H9 (cell line): ENCODE measurements at regions not wholly inside any gene's neighbourhood (a gene's known extent, or its start where the extent isn't known, plus 50 kb on each side); places are given as distances from the start of the nearest gene placed in this dataset.

Experiments used
- DNase-seq: peaks from one replicate; pipeline ENCODE4 v3.0.0-alpha.2; 2017
- H2AFZ ChIP-seq: one replicate; pipeline ENCODE4 v1.6.1; 2013; ENCODE audit warnings: mild to moderate bottlenecking, low read length, control low read depth, moderate library complexity
- H2AK5ac ChIP-seq: 2 replicates; pipeline ENCODE4 v1.6.1; 2013; ENCODE audit warnings: low read length, control low read depth, mixed read lengths; ENCODE audit not compliant: insufficient read length
- H2BK120ac ChIP-seq: one replicate; pipeline ENCODE4 v1.6.1; 2013; ENCODE audit warnings: low read depth, mild to moderate bottlenecking, low read length, control low read depth, inconsistent platforms; ENCODE audit not compliant: poor library complexity, severe bottlenecking
- H2BK12ac ChIP-seq: 2 replicates; pipeline ENCODE4 v1.6.1; 2013; ENCODE audit warnings: low read length, control low read depth, mixed read lengths, low read depth; ENCODE audit not compliant: insufficient read length
- H2BK15ac ChIP-seq: 2 replicates; pipeline ENCODE4 v1.6.1; 2013; ENCODE audit warnings: low read depth, low read length, control low read depth
- H2BK20ac ChIP-seq: one replicate; pipeline ENCODE4 v1.6.1; 2013; ENCODE audit warnings: low read depth, mild to moderate bottlenecking, low read length, control low read depth, inconsistent platforms; ENCODE audit not compliant: poor library complexity, severe bottlenecking
- H2BK5ac ChIP-seq: 2 replicates; pipeline ENCODE4 v1.6.1; 2013; ENCODE audit warnings: low read length, control low read depth, mixed read lengths; ENCODE audit not compliant: insufficient read length
- H3K14ac ChIP-seq: 2 replicates; pipeline ENCODE4 v1.6.1; 2013; ENCODE audit warnings: low read length, control low read depth; ENCODE audit not compliant: insufficient read depth
- H3K18ac ChIP-seq: 2 replicates; pipeline ENCODE4 v1.6.1; 2013; ENCODE audit warnings: low read depth, mild to moderate bottlenecking, mixed read lengths, low read length, control low read depth; ENCODE audit not compliant: insufficient read length
- H3K23ac ChIP-seq: 2 replicates; pipeline ENCODE4 v1.6.1; 2013; ENCODE audit warnings: low read length, control low read depth, mixed read lengths, low read depth; ENCODE audit not compliant: insufficient read length
- H3K23me2 ChIP-seq: 2 replicates; pipeline ENCODE4 v1.6.1; 2013; ENCODE audit warnings: low read depth, mild to moderate bottlenecking, mixed read lengths, low read length, control low read depth; ENCODE audit not compliant: insufficient read length, poor library complexity, severe bottlenecking
- H3K27ac ChIP-seq: 2 replicates; pipeline ENCODE4 v1.5.1; 2013; ENCODE audit warnings: low read length, control low read depth, mixed read lengths, low read depth; ENCODE audit not compliant: insufficient read length
- H3K27me3 ChIP-seq: 2 replicates; pipeline ENCODE4 v1.6.1; 2013; ENCODE audit warnings: low read length, control low read depth, inconsistent platforms; ENCODE audit not compliant: insufficient read depth
- H3K4ac ChIP-seq: 2 replicates; pipeline ENCODE4 v1.6.1; 2013; ENCODE audit warnings: low read depth, mild to moderate bottlenecking, control low read depth, inconsistent platforms, low read length, moderate library complexity
- H3K4me1 ChIP-seq: 2 replicates; pipeline ENCODE4 v1.6.1; 2013; ENCODE audit warnings: low read length, control low read depth, inconsistent platforms; ENCODE audit not compliant: insufficient read depth
- H3K4me2 ChIP-seq: 2 replicates; pipeline ENCODE4 v1.6.1; 2013; ENCODE audit warnings: low read length, control low read depth, mixed read lengths; ENCODE audit not compliant: insufficient read length, insufficient read depth
- H3K56ac ChIP-seq: 2 replicates; pipeline ENCODE4 v1.6.1; 2013; ENCODE audit warnings: low read depth, mild to moderate bottlenecking, mixed read lengths, low read length, control low read depth; ENCODE audit not compliant: insufficient read length
- H3K79me1 ChIP-seq: 2 replicates; pipeline ENCODE4 v1.6.1; 2013; ENCODE audit warnings: low read depth, mild to moderate bottlenecking, moderate library complexity, low read length, control low read depth, inconsistent platforms; ENCODE audit not compliant: insufficient read depth, poor library complexity, severe bottlenecking
- H3K79me2 ChIP-seq: 2 replicates; pipeline ENCODE4 v1.6.1; 2013; ENCODE audit warnings: low read length, control low read depth, inconsistent platforms; ENCODE audit not compliant: insufficient read depth
- H3K9ac ChIP-seq: 2 replicates; pipeline ENCODE4 v1.6.1; 2013; ENCODE audit warnings: low read length, control low read depth, mixed read lengths; ENCODE audit not compliant: insufficient read length; ENCODE audit errors: extremely low read depth
- H3K9me3 ChIP-seq: one replicate; pipeline ENCODE4 v1.6.1; 2013; ENCODE audit warnings: low read depth, low read length, inconsistent platforms; ENCODE audit not compliant: control insufficient read depth
- H3T11ph ChIP-seq: one replicate; pipeline ENCODE4 v1.6.1; 2013; ENCODE audit warnings: mild to moderate bottlenecking, low read length, control low read depth, inconsistent platforms
- H4K20me1 ChIP-seq: one replicate; pipeline ENCODE4 v1.6.1; 2013; ENCODE audit not compliant: control insufficient read depth, insufficient read length, insufficient read depth
- H4K5ac ChIP-seq: 2 replicates; pipeline ENCODE4 v1.6.1; 2013; ENCODE audit warnings: low read depth, mild to moderate bottlenecking, mixed read lengths, low read length, control low read depth; ENCODE audit not compliant: insufficient read length
- H4K8ac ChIP-seq: replicated peaks from 2 replicates; pipeline ENCODE4 v1.6.1; 2013; ENCODE audit warnings: low read length, control low read depth, mixed read lengths, low read depth; ENCODE audit not compliant: insufficient read length
- H4K91ac ChIP-seq: 2 replicates; pipeline ENCODE4 v1.6.1; 2013; ENCODE audit warnings: low read depth, mild to moderate bottlenecking, moderate library complexity, mixed read lengths, low read length, control low read depth; ENCODE audit not compliant: insufficient read length
- H3K27ac Mint-ChIP-seq, 3 experiments: 2 replicates in 2 of 3; 3 replicates in 1 of 3; pipeline ENCODE4 v1.8.0; 2020 to 2021; ENCODE audit warnings: mixed read lengths in 3 of 3, mild to moderate bottlenecking in 1 of 3, moderate library complexity in 1 of 3
- H3K27me3 Mint-ChIP-seq: 2 replicates; pipeline ENCODE4 v1.8.0; 2021; ENCODE audit warnings: low read depth, mild to moderate bottlenecking, moderate library complexity, mixed read lengths
- H3K36me3 Mint-ChIP-seq, 3 experiments: 2 replicates in 2 of 3; 3 replicates in 1 of 3; pipeline ENCODE4 v1.8.0; 2020 to 2021; ENCODE audit warnings: low read depth in 3 of 3, mixed read lengths in 3 of 3; ENCODE audit not compliant: insufficient read depth in 1 of 3
- H3K4me1 Mint-ChIP-seq, 2 experiments: 2 replicates each; pipeline ENCODE4 v1.8.0; 2020; ENCODE audit warnings: mixed read lengths in 2 of 2
- H3K4me3 Mint-ChIP-seq, 2 experiments: 2 replicates in 1 of 2; 3 replicates in 1 of 2; pipeline ENCODE4 v1.8.0; 2020 to 2021; ENCODE audit warnings: mild to moderate bottlenecking in 2 of 2, mixed read lengths in 2 of 2, moderate library complexity in 1 of 2
- H3K9me3 Mint-ChIP-seq, 2 experiments: 2 replicates in 1 of 2; 3 replicates in 1 of 2; pipeline ENCODE4 v1.8.0; 2020; ENCODE audit warnings: mild to moderate bottlenecking in 2 of 2, mixed read lengths in 2 of 2, moderate library complexity in 1 of 2
- WGBS: extraction: QIAGEN DNeasy Blood & Tissue Kit; methylation state at CpG from one replicate; pipeline ENCODE4 v1.1.7; 2013; ENCODE audit warnings: missing lambda C conversion rate, low lambda C conversion rate, mixed read lengths; ENCODE audit not compliant: insufficient read length; ENCODE audit errors: extremely low coverage; 5-methylcytosine and 5-hydroxymethylcytosine counted together
- TF ChIP-seq, protein P1 (sequence below): fragments of 200-600 bp; sonication (generic); conservative IDR thresholded peaks from 3 replicates; pipeline ENCODE4 v1.8.0; 2021; ENCODE audit warnings: antibody characterized with exemption, mild to moderate bottlenecking

DNA sequence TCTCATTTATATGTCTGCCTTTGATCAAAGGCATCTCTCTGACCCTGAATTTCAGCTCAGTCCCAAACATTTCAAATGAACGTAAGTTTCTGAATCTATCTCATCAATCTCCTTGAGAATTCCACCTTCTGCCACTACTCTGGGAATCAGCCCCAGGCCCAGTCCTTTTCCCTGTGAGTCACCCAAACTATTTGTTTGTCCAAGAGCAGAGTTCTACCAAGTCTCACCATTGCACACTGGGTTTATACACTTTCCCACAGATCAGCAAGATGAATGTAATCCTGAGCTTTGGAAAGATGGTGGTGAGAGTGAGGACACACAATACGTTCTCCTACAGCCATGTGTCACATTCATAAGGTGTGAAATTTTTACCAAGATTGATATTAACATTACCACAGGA, 251.3 kb upstream of the VWC2 start:
- H3K14ac ChIP-seq = no peak overlapping the region
- H4K20me1 ChIP-seq = no peaks in the 10 kb centered on the region
- H4K91ac ChIP-seq = no peak overlapping the region
- H3K9ac ChIP-seq = no peak overlapping the region
- H2BK12ac ChIP-seq = no peak overlapping the region
- no peak overlapping the region for H3K27ac Mint-ChIP-seq
- no peaks in the 10 kb centered on the region for H3K79me2 ChIP-seq
- H3K27ac ChIP-seq = no peak overlapping the region
- H2BK5ac ChIP-seq = no peak overlapping the region
- no peak overlapping the region for H3K4me3 Mint-ChIP-seq
- no peaks in the 10 kb centered on the region for H3K9me3 ChIP-seq
- no peak overlapping the region for H3K18ac ChIP-seq
- no peak overlapping the region for H2BK20ac ChIP-seq
- no peaks in the 10 kb centered on the region for H3K79me1 ChIP-seq
- WGBS = no CpG with 5 or more reads among the region's 2 CpGs
- no peak overlapping the region for H3K4ac ChIP-seq
- no peak overlapping the region for H3K23ac ChIP-seq
- no peak overlapping the region for H2AK5ac ChIP-seq
- no peak overlapping the region for H2BK120ac ChIP-seq
- H2BK15ac ChIP-seq = no peak overlapping the region
- H3K27me3 Mint-ChIP-seq = no peaks in the 10 kb centered on the region
- TF ChIP-seq, protein P1, sequence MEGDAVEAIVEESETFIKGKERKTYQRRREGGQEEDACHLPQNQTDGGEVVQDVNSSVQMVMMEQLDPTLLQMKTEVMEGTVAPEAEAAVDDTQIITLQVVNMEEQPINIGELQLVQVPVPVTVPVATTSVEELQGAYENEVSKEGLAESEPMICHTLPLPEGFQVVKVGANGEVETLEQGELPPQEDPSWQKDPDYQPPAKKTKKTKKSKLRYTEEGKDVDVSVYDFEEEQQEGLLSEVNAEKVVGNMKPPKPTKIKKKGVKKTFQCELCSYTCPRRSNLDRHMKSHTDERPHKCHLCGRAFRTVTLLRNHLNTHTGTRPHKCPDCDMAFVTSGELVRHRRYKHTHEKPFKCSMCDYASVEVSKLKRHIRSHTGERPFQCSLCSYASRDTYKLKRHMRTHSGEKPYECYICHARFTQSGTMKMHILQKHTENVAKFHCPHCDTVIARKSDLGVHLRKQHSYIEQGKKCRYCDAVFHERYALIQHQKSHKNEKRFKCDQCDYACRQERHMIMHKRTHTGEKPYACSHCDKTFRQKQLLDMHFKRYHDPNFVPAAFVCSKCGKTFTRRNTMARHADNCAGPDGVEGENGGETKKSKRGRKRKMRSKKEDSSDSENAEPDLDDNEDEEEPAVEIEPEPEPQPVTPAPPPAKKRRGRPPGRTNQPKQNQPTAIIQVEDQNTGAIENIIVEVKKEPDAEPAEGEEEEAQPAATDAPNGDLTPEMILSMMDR = no peak
- H3K4me1 Mint-ChIP-seq = peaks cover 12 to 14% of the 10 kb centered on the region in 2 experiments
- H3K56ac ChIP-seq = no peak overlapping the region
- peaks cover 5% of the 10 kb centered on the region; the same call in 1 of the 2 replicates for H3K4me1 ChIP-seq
- H3K9me3 Mint-ChIP-seq = no peaks in the 10 kb centered on the region
- no peaks in the 10 kb centered on the region for H3K27me3 ChIP-seq
- H3K23me2 ChIP-seq = no peaks in the 10 kb centered on the region
- no peak for DNase-seq
- H3T11ph ChIP-seq = no peak overlapping the region
- H4K8ac ChIP-seq = no peak overlapping the region
- H2AFZ ChIP-seq = no peak overlapping the region
- no peaks in the 10 kb centered on the region; a peak in 1 of 7 replicates for H3K36me3 Mint-ChIP-seq
- no peak overlapping the region for H3K4me2 ChIP-seq
- no peak overlapping the region for H4K5ac ChIP-seq
